C4-2B (cell line): ENCODE measurements at regions not wholly inside any gene's neighbourhood (a gene's known extent, or its start where the extent isn't known, plus 50 kb on each side); places are given as distances from the start of the nearest gene placed in this dataset.
"Not testable (repeated sequence)": the region's sequence is repeated elsewhere in the genome, so short reads cannot be mapped to it uniquely, and the experiment has no call there.

Experiments used
- H3K27ac ChIP-seq: fragments of 450-650 bp; 2 replicates; pipeline ENCODE4 v1.5.1; 2017
- CTCF ChIP-seq: fragments of 450-650 bp; conservative IDR thresholded peaks from 2 replicates; pipeline ENCODE4 v1.5.1; 2017; ENCODE audit warnings: mild to moderate bottlenecking
- ZFX ChIP-seq: fragments of 450-650 bp; IDR thresholded peaks from 2 replicates; pipeline ENCODE4 v1.6.1; 2017

- TF ChIP-seq CTCF (no peak), ZFX (no peak)
Measured at GRCh38 chr10:84863675-84864074, 535.3 kb downstream of the CCSER2 start.

GRCh38 chr10:84876116-84876999 lies 548.0 kb downstream of the CCSER2 start:
- TF ChIP-seq CTCF = no peak
- no peak for TF ChIP-seq ZFX

More at GRCh38 chr10:84863675-84864074, 535.3 kb downstream of the CCSER2 start:
- no peak overlapping the region for H3K27ac ChIP-seq

GRCh38 chr10:84879991-84880390 lies 551.6 kb downstream of the CCSER2 start:
- TF ChIP-seq ZFX (no peak), CTCF (no peak)

More at GRCh38 chr10:84876116-84876999, 548.0 kb downstream of the CCSER2 start:
- no peak overlapping the region for H3K27ac ChIP-seq

GRCh38 chr10:84881696-84882095 lies 553.3 kb downstream of the CCSER2 start:
- not testable (repeated sequence) for H3K27ac ChIP-seq

More at GRCh38 chr10:84879991-84880390, 551.6 kb downstream of the CCSER2 start:
- no peak overlapping the region for H3K27ac ChIP-seq

- H3K27ac ChIP-seq = no peak overlapping the region
- no peak for TF ChIP-seq ZFX
- no peak for TF ChIP-seq CTCF
Measured at GRCh38 chr10:84890706-84891105, 562.3 kb downstream of the CCSER2 start.

- no peak overlapping the region for H3K27ac ChIP-seq
- TF ChIP-seq ZFX = no peak
- no peak for TF ChIP-seq CTCF
Measured at GRCh38 chr10:84891631-84892030, 563.2 kb downstream of the CCSER2 start.

GRCh38 chr10:84895541-84895940 lies 567.2 kb downstream of the CCSER2 start:
- TF ChIP-seq CTCF = no peak
- TF ChIP-seq ZFX = no peak
- H3K27ac ChIP-seq = no peak overlapping the region

- H3K27ac ChIP-seq = no peak overlapping the region
- TF ChIP-seq ZFX (no peak), CTCF (no peak)
Measured at GRCh38 chr10:84896909-84897308, 568.5 kb downstream of the CCSER2 start.
